T-helper 2 cell treated with Interferon-gamma antibody and Interleukin-4, amounts not matched to agents 5 μg/mL and 100 μg/mL, for 36 hours (primary cell): ENCODE measurements at regions not wholly inside any gene's neighbourhood (a gene's known extent, or its start where the extent isn't known, plus 50 kb on each side); places are given as distances from the start of the nearest gene placed in this dataset.
A peak's percentile ranks its signal among the peaks of the same experiment; 100 is the strongest.
"Not testable (repeated sequence)": the region's sequence is repeated elsewhere in the genome, so short reads cannot be mapped to it uniquely, and the experiment has no call there.

ENCODE experiments used
- DNase-seq: peaks from one replicate; pipeline ENCODE4 v3.0.0; 2021; ENCODE audit warnings: low spot score
- H3K27ac Mint-ChIP-seq: one replicate; pipeline ENCODE4 v1.8.0; 2021; ENCODE audit warnings: mild to moderate bottlenecking, mixed read lengths
- H3K27me3 Mint-ChIP-seq: one replicate; pipeline ENCODE4 v1.8.0; 2021; ENCODE audit warnings: low read depth, mixed read lengths
- H3K36me3 Mint-ChIP-seq: one replicate; pipeline ENCODE4 v1.8.0; 2021; ENCODE audit warnings: low read depth, mixed read lengths
- H3K4me1 Mint-ChIP-seq: one replicate; pipeline ENCODE4 v1.8.0; 2021; ENCODE audit warnings: low read depth, mixed read lengths
- H3K4me3 Mint-ChIP-seq: one replicate; pipeline ENCODE4 v1.8.0; 2022; ENCODE audit warnings: mild to moderate bottlenecking, moderate library complexity, mixed read lengths
- H3K9me3 Mint-ChIP-seq: one replicate; pipeline ENCODE4 v1.8.0; 2021; ENCODE audit warnings: mixed read lengths

DNA sequence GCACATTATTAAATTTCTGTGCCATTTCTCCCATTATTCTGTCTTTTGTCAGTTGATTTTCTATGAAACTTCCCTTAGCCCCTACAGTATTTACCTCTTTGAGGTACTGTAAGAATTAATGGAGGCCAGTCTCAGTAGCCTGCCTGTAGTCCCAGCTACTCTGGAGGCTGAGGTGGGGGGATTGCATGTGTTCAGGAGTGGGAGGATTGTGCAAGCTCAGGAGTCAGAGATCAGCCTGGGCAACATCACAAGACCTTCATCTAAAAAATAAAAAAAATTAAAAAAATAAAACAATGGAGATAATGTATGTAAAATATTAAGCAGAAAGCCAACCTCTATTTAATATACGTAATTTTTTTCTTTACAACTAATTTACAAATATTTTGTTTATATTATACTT lies 77.8 kb downstream of the OR2B2 start:
- no peaks in the 10 kb centered on the region for H3K27me3 Mint-ChIP-seq
- DNase-seq, result no peak
- H3K4me1 Mint-ChIP-seq, result peaks cover 35% of the 10 kb centered on the region
- H3K4me3 Mint-ChIP-seq, result no peak overlapping the region
- H3K9me3 Mint-ChIP-seq, result no peaks in the 10 kb centered on the region
- H3K27ac Mint-ChIP-seq, result peak overlapping the region; percentile 70
- H3K36me3 Mint-ChIP-seq, result peaks cover 6% of the 10 kb centered on the region

GRCh38 chr6:27831434-27832081 lies 80.6 kb downstream of the OR2B2 start:
- Mint-ChIP-seq H3K4me3 (peak overlapping the region; percentile 91), H3K4me1 (peaks cover 37% of the 10 kb centered on the region), H3K27ac (peak overlapping the region; percentile 98)
- not testable (repeated sequence) for H3K27me3 Mint-ChIP-seq, H3K9me3 Mint-ChIP-seq, H3K36me3 Mint-ChIP-seq
- DNase-seq, result peak; percentile 80

DNA sequence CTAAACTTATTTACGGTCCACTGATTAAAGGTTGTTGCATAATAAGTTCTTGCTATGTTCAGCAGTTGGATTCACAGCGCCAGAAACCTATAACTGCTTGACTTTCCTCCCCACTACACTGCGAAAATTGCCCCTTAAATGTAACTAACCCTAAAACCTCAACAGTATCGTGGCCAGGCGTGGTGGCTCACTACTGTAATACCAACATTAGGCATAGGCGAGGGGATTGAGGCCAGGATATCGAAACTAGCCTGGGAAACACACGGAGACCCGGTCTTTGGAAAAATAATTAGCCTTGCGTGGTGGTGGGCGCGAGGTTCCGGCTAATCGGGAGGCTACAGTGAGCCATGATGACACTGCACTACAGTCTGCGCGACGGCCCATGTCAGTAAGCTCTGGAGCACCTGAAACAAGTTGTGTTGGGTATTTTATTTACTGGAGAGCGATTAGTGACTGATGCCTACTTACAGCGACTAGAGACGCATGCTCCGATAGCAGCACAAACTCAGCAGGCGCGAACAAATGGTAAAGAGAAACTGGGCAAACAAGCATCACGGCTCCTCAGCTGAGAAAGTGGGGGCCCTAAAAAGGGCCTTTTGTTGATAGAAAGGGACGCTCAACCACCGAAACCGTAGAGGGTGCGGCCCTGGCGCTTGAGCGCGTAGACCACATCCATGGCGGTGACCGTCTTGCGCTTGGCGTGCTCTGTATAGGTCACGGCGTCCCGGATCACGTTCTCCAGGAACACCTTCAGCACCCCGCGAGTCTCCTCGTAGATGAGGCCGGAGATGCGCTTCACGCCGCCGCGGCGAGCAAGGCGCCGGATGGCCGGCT lies 81.4 kb downstream of the OR2B2 start:
- not testable (repeated sequence) for H3K36me3 Mint-ChIP-seq, H3K27me3 Mint-ChIP-seq
- peak; percentile 56 for DNase-seq

DNA sequence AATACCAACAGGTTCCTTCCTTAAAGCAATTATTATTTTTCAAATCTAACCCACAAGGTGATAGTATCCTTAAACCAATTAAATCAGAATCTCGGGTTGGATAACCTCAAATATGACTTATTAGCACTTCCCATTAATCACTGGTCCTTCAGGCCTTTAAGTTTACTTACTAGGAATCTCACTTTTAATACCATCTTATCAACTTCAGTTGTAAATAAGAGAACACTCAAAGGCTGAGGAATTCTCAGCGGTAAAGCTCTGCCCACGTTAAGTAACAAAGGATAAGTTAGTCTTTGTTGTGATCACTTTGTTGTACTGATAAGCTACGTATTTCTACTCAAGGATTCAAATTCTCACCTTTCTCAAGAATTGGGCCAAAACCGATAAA lies 82.0 kb downstream of the OR2B2 start:
- Mint-ChIP-seq H3K27me3 (no peaks in the 10 kb centered on the region), H3K4me3 (peak overlapping the region; percentile 91), H3K27ac (peak overlapping the region; percentile 98), H3K36me3 (peaks cover 12% of the 10 kb centered on the region), H3K4me1 (peaks cover 39% of the 10 kb centered on the region), H3K9me3 (no peaks in the 10 kb centered on the region)
- no peak for DNase-seq

More for the DNA sequence above, 81.4 kb downstream of the OR2B2 start:
- H3K9me3 Mint-ChIP-seq, result not testable (repeated sequence)
- H3K27ac Mint-ChIP-seq, result peak overlapping the region; percentile 98
- peaks cover 36% of the 10 kb centered on the region for H3K4me1 Mint-ChIP-seq
- peak overlapping the region; percentile 91 for H3K4me3 Mint-ChIP-seq

- H3K36me3 Mint-ChIP-seq, result peaks cover 10% of the 10 kb centered on the region
- no peak for DNase-seq
- H3K27ac Mint-ChIP-seq, result peak overlapping the region; percentile 98
- H3K9me3 Mint-ChIP-seq, result no peaks in the 10 kb centered on the region
- H3K27me3 Mint-ChIP-seq, result no peaks in the 10 kb centered on the region
- peak overlapping the region; percentile 91 for H3K4me3 Mint-ChIP-seq
- peaks cover 40% of the 10 kb centered on the region for H3K4me1 Mint-ChIP-seq
These were observed 82.6 kb downstream of the OR2B2 start for GRCh38 chr6:27829453-27830211.

DNA sequence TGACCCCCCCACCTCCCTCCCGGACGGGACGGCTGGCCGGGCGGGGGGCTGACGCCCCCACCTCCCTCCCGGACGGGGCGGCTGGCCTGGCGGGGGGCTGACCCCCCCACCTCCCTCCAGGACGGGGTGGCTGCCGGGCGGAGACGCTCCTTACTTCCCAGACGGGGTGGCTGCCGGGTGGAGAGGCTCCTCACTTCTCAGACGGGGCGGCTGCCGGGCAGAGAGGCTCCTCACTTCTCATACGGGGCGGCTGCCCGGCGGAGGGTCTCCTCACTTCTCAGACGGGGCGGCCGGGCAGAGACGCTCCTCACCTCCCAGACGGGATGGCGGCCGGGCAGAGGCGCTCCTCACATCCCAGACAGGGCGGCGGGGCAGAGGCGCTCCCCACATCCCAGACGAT lies 84.7 kb downstream of the OR2B2 start:
- not testable (repeated sequence) for H3K27me3 Mint-ChIP-seq, H3K9me3 Mint-ChIP-seq, H3K27ac Mint-ChIP-seq, H3K4me3 Mint-ChIP-seq, DNase-seq
- H3K4me1 Mint-ChIP-seq, result peaks cover 44% of the 10 kb centered on the region
- peaks cover 14% of the 10 kb centered on the region for H3K36me3 Mint-ChIP-seq

DNA sequence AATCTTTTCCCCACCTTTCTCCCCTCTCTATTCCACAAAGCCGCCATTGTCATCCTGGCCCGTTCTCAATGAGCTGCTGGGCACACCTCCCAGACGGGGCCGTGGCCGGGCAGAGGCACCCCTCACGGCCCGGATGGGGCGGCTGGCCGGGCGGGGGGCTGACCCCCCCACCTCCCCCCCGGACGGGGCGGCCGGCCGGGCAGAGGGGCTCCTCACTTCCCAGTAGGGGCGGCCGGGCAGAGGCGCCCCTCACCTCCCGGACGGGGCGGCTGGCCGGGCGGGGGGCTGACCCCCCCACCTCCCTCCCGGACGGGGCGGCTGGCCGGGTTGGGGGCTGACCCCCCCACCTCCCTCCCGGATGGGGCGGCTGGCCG lies 85.6 kb downstream of the OR2B2 start:
- not testable (repeated sequence) for H3K9me3 Mint-ChIP-seq
- peak overlapping the region; percentile 93 for H3K27ac Mint-ChIP-seq

DNA sequence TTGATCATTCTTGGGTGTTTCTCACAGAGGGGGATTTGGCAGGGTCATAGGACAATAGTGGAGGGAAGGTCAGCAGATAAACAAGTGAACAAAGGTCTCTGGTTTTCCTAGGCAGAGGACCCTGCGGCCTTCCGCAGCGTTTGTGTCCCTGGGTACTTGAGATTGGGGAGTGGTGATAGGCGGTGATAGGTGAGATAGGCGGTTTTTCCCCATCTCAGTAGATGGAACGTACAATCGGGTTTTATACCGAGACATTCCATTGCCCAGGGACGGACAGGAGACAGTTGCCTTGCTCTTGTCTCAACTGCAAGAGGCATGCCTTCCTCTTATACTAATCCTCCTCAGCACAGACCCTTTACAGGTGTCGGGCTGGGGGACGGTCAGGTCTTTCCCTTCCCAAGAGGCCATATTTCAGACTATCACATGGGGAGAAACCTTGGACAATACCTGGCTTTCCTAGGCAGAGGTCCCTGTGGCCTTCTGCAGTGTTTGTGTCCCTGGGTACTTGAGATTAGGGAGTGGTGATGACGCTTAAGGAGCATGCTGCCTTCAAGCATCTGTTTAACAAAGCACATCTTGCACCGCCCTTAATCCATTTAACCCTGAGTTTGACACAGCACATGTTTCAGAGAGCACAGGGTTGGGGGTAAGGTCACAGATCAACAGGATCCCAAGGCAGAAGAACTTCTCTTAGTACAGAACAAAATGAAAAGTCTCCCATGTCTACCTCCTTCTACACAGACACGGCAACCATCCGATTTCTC lies 86.2 kb downstream of the OR2B2 start:
- H3K27me3 Mint-ChIP-seq, DNase-seq, H3K9me3 Mint-ChIP-seq: not testable (repeated sequence)
- peaks cover 12% of the 10 kb centered on the region for H3K36me3 Mint-ChIP-seq
- H3K4me3 Mint-ChIP-seq, result peak overlapping the region; percentile 84
- H3K27ac Mint-ChIP-seq, result peak overlapping the region; percentile 93
- peaks cover 44% of the 10 kb centered on the region for H3K4me1 Mint-ChIP-seq

More for the DNA sequence above, 85.6 kb downstream of the OR2B2 start:
- not testable (repeated sequence) for DNase-seq, H3K27me3 Mint-ChIP-seq
- peaks cover 14% of the 10 kb centered on the region for H3K36me3 Mint-ChIP-seq
- H3K4me1 Mint-ChIP-seq, result peaks cover 45% of the 10 kb centered on the region
- H3K4me3 Mint-ChIP-seq, result peak overlapping the region; percentile 84

DNA sequence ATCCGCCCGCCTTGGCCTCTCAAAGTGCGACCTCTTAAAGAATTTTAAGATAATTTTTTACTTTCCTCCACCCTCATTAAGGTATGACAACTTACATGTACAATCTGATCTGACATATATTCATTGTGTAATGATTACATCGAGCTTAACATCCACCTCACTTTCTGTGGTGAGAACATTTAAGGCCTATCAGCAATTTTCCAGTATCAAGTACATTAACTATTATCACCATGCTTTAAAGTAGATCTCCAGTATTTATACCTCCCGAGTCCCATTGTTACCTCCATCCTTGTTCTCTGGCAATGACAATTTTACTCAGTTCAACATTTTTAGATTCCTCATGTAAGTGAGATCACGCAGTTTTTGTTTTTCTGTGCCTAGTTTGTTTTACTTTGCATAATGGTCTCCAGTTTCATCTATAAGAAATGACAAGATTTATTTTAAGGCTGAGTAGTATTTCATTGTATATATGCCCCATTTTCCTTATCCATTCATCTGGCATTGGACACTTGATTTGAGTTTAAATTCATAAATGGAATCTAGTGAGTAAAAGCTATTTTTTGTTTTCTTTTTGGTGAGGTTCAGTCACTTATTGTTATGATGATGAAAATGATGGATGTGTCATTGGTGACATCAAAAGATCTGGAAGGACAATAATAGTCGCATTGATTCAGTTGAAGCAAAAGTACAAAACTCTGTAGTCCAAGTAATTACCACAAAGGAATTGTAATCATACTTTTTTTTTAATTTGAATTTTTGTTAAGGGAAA lies 87.0 kb downstream of the OR2B2 start:
- Mint-ChIP-seq H3K27me3 (no peaks in the 10 kb centered on the region), H3K9me3 (no peaks in the 10 kb centered on the region), H3K4me1 (peaks cover 36% of the 10 kb centered on the region), H3K36me3 (peaks cover 12% of the 10 kb centered on the region), H3K27ac (peak overlapping the region; percentile 97), H3K4me3 (peak overlapping the region; percentile 93)
- no peak for DNase-seq

DNA sequence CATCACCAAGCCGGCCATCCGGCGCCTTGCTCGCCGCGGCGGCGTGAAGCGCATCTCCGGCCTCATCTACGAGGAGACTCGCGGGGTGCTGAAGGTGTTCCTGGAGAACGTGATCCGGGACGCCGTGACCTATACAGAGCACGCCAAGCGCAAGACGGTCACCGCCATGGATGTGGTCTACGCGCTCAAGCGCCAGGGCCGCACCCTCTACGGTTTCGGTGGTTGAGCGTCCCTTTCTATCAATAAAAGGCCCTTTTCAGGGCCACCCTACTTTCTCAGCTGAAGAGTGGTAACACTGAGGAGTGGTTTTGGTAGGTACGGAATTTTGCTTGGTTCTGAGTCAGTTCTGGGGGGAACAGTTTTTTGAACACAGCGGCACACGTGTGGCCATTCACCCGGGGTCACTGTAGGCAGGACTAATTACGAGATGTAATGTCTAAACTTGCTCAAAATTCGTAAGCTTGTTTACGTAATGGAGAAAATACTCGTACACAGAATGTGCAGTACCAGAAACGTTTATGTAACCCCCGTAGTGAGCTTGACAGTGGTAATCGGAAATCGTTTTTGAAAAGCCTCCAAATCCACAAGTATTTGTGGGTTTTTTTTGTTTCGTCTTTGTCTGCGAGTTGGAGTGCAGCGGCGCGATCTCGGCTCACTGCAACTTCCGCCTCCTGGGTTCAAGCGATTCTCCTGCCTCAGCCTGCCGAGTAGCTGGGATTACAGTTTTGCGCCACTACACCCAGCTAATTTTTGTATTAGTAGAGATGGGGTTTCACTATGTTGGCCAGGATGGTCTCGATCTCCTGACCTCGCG lies 87.8 kb downstream of the OR2B2 start:
- DNase-seq, result peak; percentile 56

DNA sequence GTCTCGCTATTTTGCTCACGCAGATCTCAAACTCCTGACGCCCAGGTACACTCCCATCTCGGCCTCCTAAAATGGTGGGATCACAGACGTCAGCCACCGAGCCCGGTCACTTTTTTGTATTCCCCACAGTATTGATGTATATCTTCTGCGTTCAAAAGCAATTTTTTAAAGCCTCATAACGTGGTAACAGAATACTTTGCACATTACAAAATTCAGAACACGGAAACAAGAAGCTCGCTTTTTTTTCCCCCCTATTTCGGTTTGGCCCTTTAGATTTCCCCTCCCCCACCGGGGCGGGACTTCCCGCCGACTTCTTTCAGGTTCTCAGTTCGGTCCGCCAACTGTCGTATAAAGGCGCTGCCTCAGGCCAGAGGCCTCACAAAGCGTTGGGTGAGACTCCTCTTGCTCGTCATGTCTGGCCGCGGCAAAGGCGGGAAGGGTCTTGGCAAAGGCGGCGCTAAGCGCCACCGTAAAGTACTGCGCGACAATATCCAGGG lies 88.4 kb downstream of the OR2B2 start:
- Mint-ChIP-seq H3K4me1 (peaks cover 37% of the 10 kb centered on the region), H3K36me3 (peaks cover 12% of the 10 kb centered on the region), H3K4me3 (peak overlapping the region; percentile 93), H3K27ac (peak overlapping the region; percentile 97)
- not testable (repeated sequence) for H3K27me3 Mint-ChIP-seq, H3K9me3 Mint-ChIP-seq
- DNase-seq, result peak; percentile 82

More for the DNA sequence above, 87.8 kb downstream of the OR2B2 start:
- Mint-ChIP-seq H3K36me3 (peaks cover 12% of the 10 kb centered on the region), H3K4me3 (peak overlapping the region; percentile 93), H3K4me1 (peaks cover 39% of the 10 kb centered on the region), H3K27ac (peak overlapping the region; percentile 97)
- not testable (repeated sequence) for H3K9me3 Mint-ChIP-seq, H3K27me3 Mint-ChIP-seq

- DNase-seq, result no peak
- H3K27ac Mint-ChIP-seq, result peak overlapping the region; percentile 55
- peaks cover 43% of the 10 kb centered on the region for H3K4me1 Mint-ChIP-seq
- peak overlapping the region; percentile 42 for H3K4me3 Mint-ChIP-seq
- H3K27me3 Mint-ChIP-seq, result peaks cover 1% of the 10 kb centered on the region
- H3K36me3 Mint-ChIP-seq, result no peaks in the 10 kb centered on the region
- no peaks in the 10 kb centered on the region for H3K9me3 Mint-ChIP-seq
These were observed 95.3 kb downstream of the OR2B2 start for GRCh38 chr6:27816906-27817305.
